ENCODE measurements at regions not wholly inside any gene's neighbourhood (a gene's known extent, or its start where the extent isn't known, plus 50 kb on each side); places are given as distances from the start of the nearest gene placed in this dataset.

GRCh38 chr1:76724816-76725215 is 142.5 kb upstream of the ST6GALNAC5 start:
- H3K4me1 Mint-ChIP-seq (ENCODE audit: low read depth, unreplicated experiment) = no peaks in the 10 kb centered on the region
- Histone ChIP-seq H3K4me3 (ENCODE audit: low read depth, low read length) (no peak overlapping the region), H3K27me3 (replicated peaks; ENCODE audit: control insufficient read depth, insufficient read depth, low read length) (no peaks in the 10 kb centered on the region), H3K36me3 (ENCODE audit: control insufficient read depth, insufficient read depth, low read length) (no peaks in the 10 kb centered on the region), H3K4me1 (no peaks in the 10 kb centered on the region), H3K9me3 (no peaks in the 10 kb centered on the region)
- peaks cover 4% of the 10 kb centered on the region for H3K27me3 Mint-ChIP-seq (ENCODE audit: insufficient read depth, unreplicated experiment)
- ChIA-PET POLR2A (no interaction called here), CTCF (no interaction called here)
- DNase-seq = no peak
- no peaks in the 10 kb centered on the region for H3K9me3 Mint-ChIP-seq (ENCODE audit: unreplicated experiment)
- TF ChIP-seq CTCF (IDR thresholded peaks at IDR 0.05; ENCODE audit: insufficient read depth in 1 of 2, low read depth in 1 of 2, low read length in 1 of 2, severe bottlenecking in 1 of 2, unreplicated experiment in 1 of 2) = no peak
- H3K4me3 Mint-ChIP-seq (ENCODE audit: unreplicated experiment) = no peak overlapping the region
- H3K27ac Mint-ChIP-seq (ENCODE audit: unreplicated experiment) = no peak overlapping the region
- BruUV-seq (replicated peaks) = no TSS peak
- H3K36me3 Mint-ChIP-seq (ENCODE audit: insufficient read depth, unreplicated experiment) = no peaks in the 10 kb centered on the region
- intact Hi-C loops (cut with micrococcal nuclease; ENCODE audit: unreplicated experiment) = no loop called here

GRCh38 chr1:76725864-76726619 is 141.2 kb upstream of the ST6GALNAC5 start:
- ChIA-PET POLR2A (no interaction called here), CTCF (no interaction called here)
- no peak for DNase-seq
- H3K4me3 ChIP-seq (ENCODE audit: low read depth, low read length) = no peak overlapping the region
- Mint-ChIP-seq H3K9me3 (ENCODE audit: unreplicated experiment) (no peaks in the 10 kb centered on the region), H3K27me3 (ENCODE audit: insufficient read depth, unreplicated experiment) (peaks cover 4% of the 10 kb centered on the region), H3K4me3 (ENCODE audit: unreplicated experiment) (no peak overlapping the region), H3K36me3 (ENCODE audit: insufficient read depth, unreplicated experiment) (no peaks in the 10 kb centered on the region), H3K27ac (ENCODE audit: unreplicated experiment) (no peak overlapping the region), H3K4me1 (ENCODE audit: low read depth, unreplicated experiment) (no peaks in the 10 kb centered on the region)
- intact Hi-C loops (cut with micrococcal nuclease; ENCODE audit: unreplicated experiment) = no loop called here
- no TSS peak for BruUV-seq (replicated peaks)
- no peaks in the 10 kb centered on the region for H3K9me3 ChIP-seq
- H3K36me3 ChIP-seq (ENCODE audit: control insufficient read depth, insufficient read depth, low read length) = no peaks in the 10 kb centered on the region
- TF ChIP-seq CTCF (IDR thresholded peaks at IDR 0.05; ENCODE audit: insufficient read depth in 1 of 2, low read depth in 1 of 2, low read length in 1 of 2, severe bottlenecking in 1 of 2, unreplicated experiment in 1 of 2) = no peak
- no peaks in the 10 kb centered on the region for H3K27me3 ChIP-seq (replicated peaks; ENCODE audit: control insufficient read depth, insufficient read depth, low read length)
- H3K4me1 ChIP-seq = no peaks in the 10 kb centered on the region

- BruUV-seq (replicated peaks) = no TSS peak
- DNase-seq = no peak
- H3K9me3 Mint-ChIP-seq (ENCODE audit: unreplicated experiment) = no peaks in the 10 kb centered on the region
- Histone ChIP-seq H3K9me3 (no peaks in the 10 kb centered on the region), H3K36me3 (ENCODE audit: control insufficient read depth, insufficient read depth, low read length) (no peaks in the 10 kb centered on the region), H3K4me1 (no peaks in the 10 kb centered on the region), H3K27me3 (replicated peaks; ENCODE audit: control insufficient read depth, insufficient read depth, low read length) (no peaks in the 10 kb centered on the region), H3K4me3 (ENCODE audit: low read depth, low read length) (no peak overlapping the region)
- CTCF ChIA-PET = no interaction called here
- H3K36me3 Mint-ChIP-seq (ENCODE audit: insufficient read depth, unreplicated experiment) = no peaks in the 10 kb centered on the region
- H3K27ac Mint-ChIP-seq (ENCODE audit: unreplicated experiment) = no peak overlapping the region
- no peak overlapping the region for H3K4me3 Mint-ChIP-seq (ENCODE audit: unreplicated experiment)
- no peaks in the 10 kb centered on the region for H3K4me1 Mint-ChIP-seq (ENCODE audit: low read depth, unreplicated experiment)
- POLR2A ChIA-PET = no interaction called here
- no peak for TF ChIP-seq CTCF (IDR thresholded peaks at IDR 0.05; ENCODE audit: insufficient read depth in 1 of 2, low read depth in 1 of 2, low read length in 1 of 2, severe bottlenecking in 1 of 2, unreplicated experiment in 1 of 2)
- H3K27me3 Mint-ChIP-seq (ENCODE audit: insufficient read depth, unreplicated experiment) = peaks cover 6% of the 10 kb centered on the region
- intact Hi-C loops (cut with micrococcal nuclease; ENCODE audit: unreplicated experiment) = no loop called here
These were observed 139.8 kb upstream of the ST6GALNAC5 start for GRCh38 chr1:76727520-76727919.
